HepG2 (cell line): ENCODE measurements at regions not wholly inside any gene's neighbourhood (a gene's known extent, or its start where the extent isn't known, plus 50 kb on each side); places are given as distances from the start of the nearest gene placed in this dataset.

Source experiments
- ATAC-seq: fragments of 200-7000 bp; cut with Tn5 transposase; 3 replicates; pipeline ENCODE4 v1.9.1; 2020; ENCODE audit warnings: mild to moderate bottlenecking, moderate library complexity
- BruUV-seq: library from RNA; stranded (reverse); fragments of 400-500 nt; replicated peaks from 2 replicates; lab custom pipeline; 2021; lab: Mats Ljungman, UMichigan
- CTCF ChIA-PET: fragments of 300-600 bp; formaldehyde crosslinking; extraction: SDS; loops from one replicate; lab custom pipeline; 2021; ENCODE audit warnings: low total read pairs, inconsistent platforms, low intra/inter-chr PET ratio; lab: Yijun Ruan, JAX
- POLR2A ChIA-PET: fragments of 350-600 bp; sonication (Branson Sonifier 250); formaldehyde crosslinking; loops from one replicate; lab custom pipeline; 2020; ENCODE audit warnings: antibody characterized with exemption, inconsistent platforms; lab: Yijun Ruan, JAX
- DNase-seq: peaks from one replicate; pipeline ENCODE4 v3.0.0-alpha.2; 2015; ENCODE audit warnings: low spot score
- FAIRE-seq: peaks from 3 replicates; lab custom pipeline; 2011; peaks lifted over from hg19 to GRCh38; lab: Jason Lieb, UNC
- H2AFZ ChIP-seq: one replicate; pipeline ENCODE4 v1.6.1; 2011; ENCODE audit warnings: low read length, inconsistent platforms
- H3K27ac ChIP-seq: fragments of 300-600 bp; 3 replicates; pipeline ENCODE4 v1.8.0; 2011; ENCODE audit warnings: mixed run types, mild to moderate bottlenecking, mixed read lengths, low read length, inconsistent platforms; ENCODE audit not compliant: insufficient read depth; ENCODE audit errors: extremely low read length
- H3K27me3 ChIP-seq, 2 experiments: fragments of 200-600 bp in 1 of 2; 2 replicates in 1 of 2; 3 replicates in 1 of 2; pipeline versions ENCODE4 v1.6.0 to v1.8.0; 2011; ENCODE audit warnings: low read length in 2 of 2, mild to moderate bottlenecking in 2 of 2, moderate library complexity in 2 of 2, inconsistent platforms in 1 of 2; ENCODE audit not compliant: insufficient read depth in 2 of 2, control insufficient read depth in 1 of 2
- H3K36me3 ChIP-seq, 2 experiments: fragments of 200-600 bp in 1 of 2; replicated peaks in 1 of 2; 2 replicates in 1 of 2; 3 replicates in 1 of 2; pipeline versions ENCODE4 v1.5.1 to v1.8.0; 2011; ENCODE audit warnings: low read length in 2 of 2, inconsistent platforms in 1 of 2; ENCODE audit not compliant: insufficient read depth in 2 of 2, control insufficient read depth in 1 of 2
- H3K4me1 ChIP-seq: 2 replicates; pipeline ENCODE4 v1.5.1; 2012; ENCODE audit warnings: low read length, inconsistent platforms; ENCODE audit not compliant: insufficient read depth
- H3K4me2 ChIP-seq: 2 replicates; pipeline ENCODE4 v1.6.0; 2011; ENCODE audit warnings: low read depth, low read length, inconsistent platforms
- H3K4me3 ChIP-seq, 3 experiments: fragments of 200-600 bp in 1 of 3; sonication (generic), shearing (Covaris generic) in 1 of 3; replicated peaks in 1 of 3; 2 replicates each; pipeline ENCODE4 v1.5.1; 2011 to 2016; ENCODE audit warnings: low read length in 3 of 3, inconsistent platforms in 2 of 3, low read depth in 2 of 3, mild to moderate bottlenecking in 2 of 3, control low read depth in 1 of 3, mixed read lengths in 1 of 3; ENCODE audit not compliant: insufficient read depth in 1 of 3
- H3K79me2 ChIP-seq: one replicate; pipeline ENCODE4 v1.6.1; 2011; ENCODE audit warnings: low read length, inconsistent platforms; ENCODE audit not compliant: insufficient read depth
- H3K9ac ChIP-seq: 2 replicates; pipeline ENCODE4 v1.6.0; 2011; ENCODE audit warnings: mild to moderate bottlenecking, low read depth, low read length, inconsistent platforms; ENCODE audit not compliant: insufficient read depth
- H3K9me3 ChIP-seq: 2 replicates; pipeline ENCODE4 v1.5.1; 2012; ENCODE audit warnings: mild to moderate bottlenecking, low read length
- H4K20me1 ChIP-seq: 2 replicates; pipeline ENCODE4 v1.6.0; 2011; ENCODE audit warnings: inconsistent platforms, mild to moderate bottlenecking, low read length, moderate library complexity; ENCODE audit not compliant: insufficient read depth
- ATF3 ChIP-seq: sonication (generic); formaldehyde crosslinking; IDR thresholded peaks from 2 replicates; pipeline ENCODE4 v1.4.0; 2020; ENCODE audit warnings: missing genetic modification reagents
- HNF4A ChIP-seq: sonication (generic); formaldehyde crosslinking; IDR thresholded peaks from 2 replicates; pipeline ENCODE4 v1.4.0; 2020; ENCODE audit warnings: missing genetic modification reagents
- KDM3A ChIP-seq: IDR thresholded peaks from 2 replicates; pipeline ENCODE4 v1.6.1; 2018; ENCODE audit warnings: low read depth, missing compliant biosample characterization
- MTA3 ChIP-seq: sonication (generic); formaldehyde crosslinking; IDR thresholded peaks from 2 replicates; pipeline ENCODE4 v1.4.0; 2020; ENCODE audit warnings: missing genetic modification reagents
- PHF5A ChIP-seq: IDR thresholded peaks from one replicate; pipeline ENCODE4 v1.6.1; 2018; ENCODE audit warnings: low read depth, missing genetic modification reagents; ENCODE audit not compliant: unreplicated experiment
- RAD51 ChIP-seq: fragments of 450-650 bp; IDR thresholded peaks from 2 replicates; pipeline ENCODE4 v1.6.1; 2016; ENCODE audit warnings: borderline replicate concordance
- RXRB ChIP-seq: IDR thresholded peaks from 2 replicates; pipeline ENCODE4 v1.6.1; 2016; ENCODE audit warnings: borderline replicate concordance, missing genetic modification reagents, missing compliant biosample characterization
- SSRP1 ChIP-seq: IDR thresholded peaks from 2 replicates; pipeline ENCODE4 v1.6.1; 2016; ENCODE audit warnings: control low read depth
- ZFP62 ChIP-seq: sonication (generic); formaldehyde crosslinking; IDR thresholded peaks from 2 replicates; pipeline ENCODE4 v1.4.0; 2020; ENCODE audit warnings: missing genetic modification reagents
- ZNF263 ChIP-seq: sonication (generic); formaldehyde crosslinking; IDR thresholded peaks from 2 replicates; pipeline ENCODE4 v1.4.0; 2020; ENCODE audit warnings: missing genetic modification reagents
- ZNF383 ChIP-seq: sonication (generic); formaldehyde crosslinking; IDR thresholded peaks from 2 replicates; pipeline ENCODE4 v1.4.0; 2020; ENCODE audit warnings: missing genetic modification reagents, mild to moderate bottlenecking, borderline replicate concordance
- ZNF460 ChIP-seq: sonication (generic); formaldehyde crosslinking; IDR thresholded peaks from 2 replicates; pipeline ENCODE4 v1.5.1; 2020; ENCODE audit warnings: missing genetic modification reagents, mild to moderate bottlenecking, borderline replicate concordance
- ZNF468 ChIP-seq: sonication (generic); formaldehyde crosslinking; IDR thresholded peaks from 2 replicates; pipeline ENCODE4 v1.8.0; 2022; ENCODE audit warnings: mild to moderate bottlenecking, moderate library complexity, missing genetic modification reagents
- ZNF639 ChIP-seq: conservative IDR thresholded peaks from 2 replicates; pipeline ENCODE4 v1.6.1; 2018; ENCODE audit warnings: missing genetic modification reagents
- ZNF652 ChIP-seq: IDR thresholded peaks from 2 replicates; pipeline ENCODE4 v1.6.1; 2016; ENCODE audit warnings: low read depth, borderline replicate concordance
- ZNF883 ChIP-seq: sonication (generic); formaldehyde crosslinking; IDR thresholded peaks from 2 replicates; pipeline ENCODE4 v1.5.1; 2020; ENCODE audit warnings: mild to moderate bottlenecking, missing genetic modification reagents; ENCODE audit errors: not compliant biosample characterization
- WGBS: methylation state at CpG from one replicate; pipeline ENCODE4 v1.1.6; 2017; ENCODE audit warnings: low lambda C conversion rate; 5-methylcytosine and 5-hydroxymethylcytosine counted together
- in situ Hi-C: cut with HindIII; loops from 2 replicates; pipeline ENCODE4 v1.10.0; 2017; ENCODE audit warnings: low pct_unique_long_range_greater_than_20kb; ENCODE audit not compliant: extremely low pct_ligation_motif_present
- intact Hi-C: fragments of 100-400 bp; cut with micrococcal nuclease; formaldehyde crosslinking; loops from one replicate; pipeline ENCODE4 v1.10.0; 2022; ENCODE audit not compliant: unreplicated experiment
- TF ChIP-seq, protein P1 (sequence below), 2 experiments: fragments of 450-650 bp in 1 of 2; sonication (generic) in 1 of 2; formaldehyde crosslinking in 1 of 2; IDR thresholded peaks; 2 replicates each; pipeline versions ENCODE4 v1.6.1 to v1.8.0; 2016 to 2022; ENCODE audit warnings: antibody characterized with exemption in 1 of 2, mild to moderate bottlenecking in 1 of 2, missing genetic modification reagents in 1 of 2

DNA sequence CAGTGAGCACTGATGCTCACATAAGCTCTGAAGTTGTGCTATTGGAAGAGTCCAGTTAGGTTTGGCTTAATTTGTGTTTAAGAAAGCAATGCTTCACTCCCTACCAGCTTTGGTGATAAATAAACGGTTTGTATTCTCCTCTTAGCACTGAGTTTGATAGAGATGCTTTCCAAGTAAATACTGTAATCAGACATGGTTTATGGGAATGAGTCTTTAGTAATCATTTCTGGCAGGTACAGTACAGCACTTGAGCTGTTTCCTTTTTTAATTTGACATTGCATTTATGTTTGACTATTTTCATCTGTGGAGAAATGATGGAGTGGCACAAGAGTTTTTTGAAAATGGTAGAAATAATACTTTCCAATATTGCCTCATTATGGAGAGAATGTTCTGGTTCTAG, 455.3 kb downstream of the ACTRT1 start:
- WGBS: 7% methylated on average over 1 of the region's 1 CpG
- no peaks in the 10 kb centered on the region for H3K27me3 ChIP-seq
- POLR2A ChIA-PET: no interaction called here
- FAIRE-seq (no peak), ATAC-seq (no peak), DNase-seq (no peak)
- no peaks in the 10 kb centered on the region for H3K4me1 ChIP-seq
- H3K79me2 ChIP-seq: no peaks in the 10 kb centered on the region
- no peak overlapping the region for H3K27ac ChIP-seq
- in situ Hi-C loops: no loop called here
- H3K4me3 ChIP-seq: no peak overlapping the region
- CTCF ChIA-PET: no interaction called here
- H3K9ac ChIP-seq: no peak overlapping the region
- peaks cover 8% of the 10 kb centered on the region for H3K9me3 ChIP-seq
- no peak overlapping the region for H3K4me2 ChIP-seq
- no peaks in the 10 kb centered on the region for H4K20me1 ChIP-seq
- no peaks in the 10 kb centered on the region for H3K36me3 ChIP-seq
- intact Hi-C loops: no loop called here
- no TSS peak for BruUV-seq
- H2AFZ ChIP-seq: no peak overlapping the region
- TF ChIP-seq ZNF883 (CRISPR knock-in tag) (no peak), ZFP62 (CRISPR knock-in tag) (no peak), KDM3A (CRISPR knock-in tag) (no peak), ZNF263 (CRISPR knock-in tag) (no peak), MTA3 (no peak), RAD51 (no peak), ZNF652 (CRISPR knock-in tag) (no peak), ZNF468 (no peak), RXRB (CRISPR knock-in tag) (no peak), ZNF383 (CRISPR knock-in tag) (no peak), HNF4A (CRISPR knock-in tag) (no peak), PHF5A (CRISPR knock-in tag) (no peak), ATF3 (CRISPR knock-in tag) (no peak), SSRP1 (CRISPR knock-in tag) (no peak), ZNF460 (CRISPR knock-in tag) (no peak), ZNF639 (no peak)
- TF ChIP-seq, protein P1, sequence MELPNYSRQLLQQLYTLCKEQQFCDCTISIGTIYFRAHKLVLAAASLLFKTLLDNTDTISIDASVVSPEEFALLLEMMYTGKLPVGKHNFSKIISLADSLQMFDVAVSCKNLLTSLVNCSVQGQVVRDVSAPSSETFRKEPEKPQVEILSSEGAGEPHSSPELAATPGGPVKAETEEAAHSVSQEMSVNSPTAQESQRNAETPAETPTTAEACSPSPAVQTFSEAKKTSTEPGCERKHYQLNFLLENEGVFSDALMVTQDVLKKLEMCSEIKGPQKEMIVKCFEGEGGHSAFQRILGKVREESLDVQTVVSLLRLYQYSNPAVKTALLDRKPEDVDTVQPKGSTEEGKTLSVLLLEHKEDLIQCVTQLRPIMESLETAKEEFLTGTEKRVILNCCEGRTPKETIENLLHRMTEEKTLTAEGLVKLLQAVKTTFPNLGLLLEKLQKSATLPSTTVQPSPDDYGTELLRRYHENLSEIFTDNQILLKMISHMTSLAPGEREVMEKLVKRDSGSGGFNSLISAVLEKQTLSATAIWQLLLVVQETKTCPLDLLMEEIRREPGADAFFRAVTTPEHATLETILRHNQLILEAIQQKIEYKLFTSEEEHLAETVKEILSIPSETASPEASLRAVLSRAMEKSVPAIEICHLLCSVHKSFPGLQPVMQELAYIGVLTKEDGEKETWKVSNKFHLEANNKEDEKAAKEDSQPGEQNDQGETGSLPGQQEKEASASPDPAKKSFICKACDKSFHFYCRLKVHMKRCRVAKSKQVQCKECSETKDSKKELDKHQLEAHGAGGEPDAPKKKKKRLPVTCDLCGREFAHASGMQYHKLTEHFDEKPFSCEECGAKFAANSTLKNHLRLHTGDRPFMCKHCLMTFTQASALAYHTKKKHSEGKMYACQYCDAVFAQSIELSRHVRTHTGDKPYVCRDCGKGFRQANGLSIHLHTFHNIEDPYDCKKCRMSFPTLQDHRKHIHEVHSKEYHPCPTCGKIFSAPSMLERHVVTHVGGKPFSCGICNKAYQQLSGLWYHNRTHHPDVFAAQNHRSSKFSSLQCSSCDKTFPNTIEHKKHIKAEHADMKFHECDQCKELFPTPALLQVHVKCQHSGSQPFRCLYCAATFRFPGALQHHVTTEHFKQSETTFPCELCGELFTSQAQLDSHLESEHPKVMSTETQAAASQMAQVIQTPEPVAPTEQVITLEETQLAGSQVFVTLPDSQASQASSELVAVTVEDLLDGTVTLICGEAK (IDR thresholded peaks at IDR 0.05): no peak
- TF ChIP-seq, protein P1 (CRISPR knock-in tag; IDR thresholded peaks at IDR 0.05): no peak
